ENCODE measurements at regions not wholly inside any gene's neighbourhood (a gene's known extent, or its start where the extent isn't known, plus 50 kb on each side); places are given as distances from the start of the nearest gene placed in this dataset.

GRCh38 chr6:156311291-156311690, 465.9 kb upstream of the ARID1B start:
- H3K36me3 ChIP-seq, result no peaks in the 10 kb centered on the region
- no peaks in the 10 kb centered on the region for H3K27me3 ChIP-seq
- H3K4me3 ChIP-seq, result no peak overlapping the region
- no peak for TF ChIP-seq CTCF (IDR thresholded peaks at IDR 0.05)
- TF ChIP-seq EP300 (IDR thresholded peaks at IDR 0.05), result no peak
- TF ChIP-seq POLR2AphosphoS5 (IDR thresholded peaks at IDR 0.05), result no peak
- no peak for TF ChIP-seq POLR2A (IDR thresholded peaks at IDR 0.05)
- DNase-seq (no peak), ATAC-seq (ENCODE audit: low FRiP score in 2 of 2) (no peak)
- no peaks in the 10 kb centered on the region for H3K9me3 ChIP-seq
- H3K4me1 ChIP-seq, result no peaks in the 10 kb centered on the region
- H3K27ac ChIP-seq, result no peak overlapping the region

GRCh38 chr6:156310701-156311100, 466.5 kb upstream of the ARID1B start:
- Histone ChIP-seq H3K36me3 (no peaks in the 10 kb centered on the region), H3K27ac (no peak overlapping the region), H3K27me3 (no peaks in the 10 kb centered on the region), H3K4me1 (no peaks in the 10 kb centered on the region), H3K9me3 (no peaks in the 10 kb centered on the region), H3K4me3 (no peak overlapping the region)
- whole genome bisulfite sequencing, 2 donors, result 81% methylated on average over 6 of the region's 6 CpGs
- ATAC-seq (ENCODE audit: low FRiP score in 2 of 2) (no peak), DNase-seq (no peak)
- TF ChIP-seq CTCF (IDR thresholded peaks at IDR 0.05) (no peak), EP300 (IDR thresholded peaks at IDR 0.05) (no peak), POLR2AphosphoS5 (IDR thresholded peaks at IDR 0.05) (no peak)

GRCh38 chr6:156309017-156309416, 468.2 kb upstream of the ARID1B start:
- DNase-seq, result no peak

GRCh38 chr6:156308604-156309003, 468.6 kb upstream of the ARID1B start:
- no peaks in the 10 kb centered on the region for H3K27me3 ChIP-seq
- TF ChIP-seq EP300 (IDR thresholded peaks at IDR 0.05) (no peak), POLR2A (IDR thresholded peaks at IDR 0.05) (no peak), POLR2AphosphoS5 (IDR thresholded peaks at IDR 0.05) (no peak), CTCF (IDR thresholded peaks at IDR 0.05) (no peak)
- H3K27ac ChIP-seq, result no peak overlapping the region
- DNase-seq, result no peak
- WGBS, 2 donors, result 77 to 89% methylated on average over 3 of the region's 3 CpGs
- H3K36me3 ChIP-seq, result no peaks in the 10 kb centered on the region
- no peaks in the 10 kb centered on the region for H3K9me3 ChIP-seq
- no peak for ATAC-seq (ENCODE audit: low FRiP score in 2 of 2)
- H3K4me1 ChIP-seq, result no peaks in the 10 kb centered on the region
- no peak overlapping the region for H3K4me3 ChIP-seq

More at GRCh38 chr6:156309017-156309416, 468.2 kb upstream of the ARID1B start:
- 87 to 89% methylated on average over 7 of the region's 7 CpGs for WGBS, 2 donors
- H3K9me3 ChIP-seq, result no peaks in the 10 kb centered on the region
- no peak overlapping the region for H3K4me3 ChIP-seq
- H3K36me3 ChIP-seq, result no peaks in the 10 kb centered on the region
- no peak for ATAC-seq (ENCODE audit: low FRiP score in 2 of 2)
- no peak overlapping the region for H3K27ac ChIP-seq
- TF ChIP-seq POLR2A (IDR thresholded peaks at IDR 0.05), result no peak
- no peak for TF ChIP-seq EP300 (IDR thresholded peaks at IDR 0.05)
- TF ChIP-seq CTCF (IDR thresholded peaks at IDR 0.05), result no peak
- TF ChIP-seq POLR2AphosphoS5 (IDR thresholded peaks at IDR 0.05), result no peak
- no peaks in the 10 kb centered on the region for H3K4me1 ChIP-seq
- H3K27me3 ChIP-seq, result no peaks in the 10 kb centered on the region

- ATAC-seq (ENCODE audit: low FRiP score in 2 of 2) (no peak), DNase-seq (no peak)
- H3K27me3 ChIP-seq, result no peaks in the 10 kb centered on the region
- whole genome bisulfite sequencing, 2 donors, result 92% methylated on average over 3 of the region's 3 CpGs
- no peak overlapping the region for H3K27ac ChIP-seq
- no peak for TF ChIP-seq POLR2A (IDR thresholded peaks at IDR 0.05)
- no peak for TF ChIP-seq POLR2AphosphoS5 (IDR thresholded peaks at IDR 0.05)
- TF ChIP-seq EP300 (IDR thresholded peaks at IDR 0.05), result no peak
- H3K9me3 ChIP-seq, result no peaks in the 10 kb centered on the region
- H3K36me3 ChIP-seq, result no peaks in the 10 kb centered on the region
- H3K4me3 ChIP-seq, result no peak overlapping the region
- no peaks in the 10 kb centered on the region for H3K4me1 ChIP-seq
These were observed 470.6 kb upstream of the ARID1B start for GRCh38 chr6:156306531-156306930.

Measured in upper lobe of left lung (tissue), 6 donors.